GM12891 (cell line): ENCODE measurements at regions not wholly inside any gene's neighbourhood (a gene's known extent, or its start where the extent isn't known, plus 50 kb on each side); places are given as distances from the start of the nearest gene placed in this dataset.

Source experiments
- PAX5 ChIP-seq: IDR thresholded peaks from 2 replicates; pipeline ENCODE4 v1.6.1; 2011; ENCODE audit warnings: low read length, moderate library complexity, mild to moderate bottlenecking; ENCODE audit not compliant: insufficient read depth, severe bottlenecking
- POLR2A ChIP-seq: IDR thresholded peaks from 2 replicates; pipeline ENCODE4 v1.6.1; 2011; ENCODE audit warnings: low read depth, low read length, control low read depth
- POLR2AphosphoS5 ChIP-seq: IDR thresholded peaks from 2 replicates; pipeline ENCODE4 v1.6.1; 2011; ENCODE audit warnings: low read depth, low read length, control low read depth
- POU2F2 ChIP-seq: IDR thresholded peaks from 2 replicates; pipeline ENCODE4 v1.6.1; 2011; ENCODE audit warnings: low read depth, mild to moderate bottlenecking, control low read depth, low read length, moderate library complexity
- SPI1 ChIP-seq: IDR thresholded peaks from 2 replicates; pipeline ENCODE4 v1.6.1; 2011; ENCODE audit warnings: low read depth, low read length, control low read depth
- TAF1 ChIP-seq: IDR thresholded peaks from 2 replicates; pipeline ENCODE4 v1.6.1; 2011; ENCODE audit warnings: low read depth, low read length, control low read depth

DNA sequence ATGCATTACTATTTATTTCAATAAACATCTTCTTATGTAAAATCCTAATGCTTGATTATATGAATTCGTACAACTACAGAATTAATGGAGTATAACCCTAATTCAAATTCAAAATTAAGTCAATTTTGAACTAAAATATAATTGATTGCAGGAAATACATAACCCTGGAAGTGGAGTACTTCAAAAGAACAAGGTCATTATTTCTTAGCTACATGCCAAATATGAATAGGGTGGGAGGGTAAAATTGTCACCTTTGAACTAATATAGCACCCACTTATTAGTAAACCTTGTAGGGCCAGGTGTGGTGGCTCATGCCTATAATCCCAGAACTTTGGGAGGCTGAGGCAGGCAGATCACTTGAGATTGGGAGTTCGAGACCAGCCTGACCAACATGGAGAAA is 895.4 kb upstream of the ACVR2A start:
- TF ChIP-seq POLR2AphosphoS5 (no peak), TAF1 (no peak), POLR2A (no peak), SPI1 (no peak), POU2F2 (no peak), PAX5 (no peak)
